ENCODE measurements at regions not wholly inside any gene's neighbourhood (a gene's known extent, or its start where the extent isn't known, plus 50 kb on each side); places are given as distances from the start of the nearest gene placed in this dataset.

DNA sequence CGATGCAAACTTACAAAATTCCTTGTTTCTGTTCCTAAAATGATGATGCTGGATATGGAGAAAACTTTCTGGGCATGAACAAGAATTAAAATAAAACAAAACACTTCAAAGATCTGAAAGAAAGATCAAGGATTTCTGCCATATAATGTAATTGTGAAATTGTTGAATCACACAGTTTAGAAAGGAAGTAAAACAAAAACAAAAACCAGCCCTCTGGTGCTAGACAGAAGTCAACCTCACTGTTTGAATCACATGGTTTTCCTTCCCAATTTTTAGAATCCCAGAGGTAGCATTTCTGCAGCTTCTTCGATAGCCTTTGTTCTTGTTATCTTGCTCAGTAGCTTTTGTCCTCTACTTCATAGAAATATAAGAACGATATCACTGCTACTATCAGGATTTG lies 118.2 kb upstream of the ARGLU1 start:
- Histone ChIP-seq H3K4me3 (ENCODE audit: low read length) (no peak overlapping the region), H3K4me1 (ENCODE audit: insufficient read depth, low read length) (no peaks in the 10 kb centered on the region), H2AFZ (ENCODE audit: low read length) (no peak overlapping the region), H3K9me3 (ENCODE audit: low read length) (no peaks in the 10 kb centered on the region), H3K9ac (ENCODE audit: low read length) (no peak overlapping the region), H3K27me3 (ENCODE audit: low read length) (peaks cover 64% of the 10 kb centered on the region), H3K27ac (ENCODE audit: low read length) (no peak overlapping the region), H3K9me2 (replicated peaks; ENCODE audit: low read length) (no peaks in the 10 kb centered on the region), H3K4me2 (ENCODE audit: low read length) (no peak overlapping the region), H3K36me3 (ENCODE audit: low read depth, low read length) (no peaks in the 10 kb centered on the region), H4K20me1 (ENCODE audit: low read length) (no peaks in the 10 kb centered on the region), H3F3A (ENCODE audit: low read length, unreplicated experiment) (no peaks in the 10 kb centered on the region), H3K79me2 (ENCODE audit: low read length) (no peaks in the 10 kb centered on the region)
- POLR2A ChIA-PET (ENCODE audit: unreplicated experiment), result no interaction called here
- no peak for ATAC-seq
- no TSS peak for BruUV-seq (replicated peaks)
- no peak for DNase-seq
- TF ChIP-seq EZH2phosphoT487 (IDR thresholded peaks at IDR 0.05; ENCODE audit: borderline replicate concordance, low read length), result no peak
- TF ChIP-seq, protein P1, sequence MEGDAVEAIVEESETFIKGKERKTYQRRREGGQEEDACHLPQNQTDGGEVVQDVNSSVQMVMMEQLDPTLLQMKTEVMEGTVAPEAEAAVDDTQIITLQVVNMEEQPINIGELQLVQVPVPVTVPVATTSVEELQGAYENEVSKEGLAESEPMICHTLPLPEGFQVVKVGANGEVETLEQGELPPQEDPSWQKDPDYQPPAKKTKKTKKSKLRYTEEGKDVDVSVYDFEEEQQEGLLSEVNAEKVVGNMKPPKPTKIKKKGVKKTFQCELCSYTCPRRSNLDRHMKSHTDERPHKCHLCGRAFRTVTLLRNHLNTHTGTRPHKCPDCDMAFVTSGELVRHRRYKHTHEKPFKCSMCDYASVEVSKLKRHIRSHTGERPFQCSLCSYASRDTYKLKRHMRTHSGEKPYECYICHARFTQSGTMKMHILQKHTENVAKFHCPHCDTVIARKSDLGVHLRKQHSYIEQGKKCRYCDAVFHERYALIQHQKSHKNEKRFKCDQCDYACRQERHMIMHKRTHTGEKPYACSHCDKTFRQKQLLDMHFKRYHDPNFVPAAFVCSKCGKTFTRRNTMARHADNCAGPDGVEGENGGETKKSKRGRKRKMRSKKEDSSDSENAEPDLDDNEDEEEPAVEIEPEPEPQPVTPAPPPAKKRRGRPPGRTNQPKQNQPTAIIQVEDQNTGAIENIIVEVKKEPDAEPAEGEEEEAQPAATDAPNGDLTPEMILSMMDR (conservative IDR thresholded peaks at IDR 0.05; ENCODE audit: low read depth, low read length), result no peak
- TF ChIP-seq EZH2 (IDR thresholded peaks at IDR 0.05; ENCODE audit: low read length, unreplicated experiment), result no peak
- CTCF ChIA-PET, result no interaction called here
- intact Hi-C loops (cut with micrococcal nuclease), result no loop called here

DNA sequence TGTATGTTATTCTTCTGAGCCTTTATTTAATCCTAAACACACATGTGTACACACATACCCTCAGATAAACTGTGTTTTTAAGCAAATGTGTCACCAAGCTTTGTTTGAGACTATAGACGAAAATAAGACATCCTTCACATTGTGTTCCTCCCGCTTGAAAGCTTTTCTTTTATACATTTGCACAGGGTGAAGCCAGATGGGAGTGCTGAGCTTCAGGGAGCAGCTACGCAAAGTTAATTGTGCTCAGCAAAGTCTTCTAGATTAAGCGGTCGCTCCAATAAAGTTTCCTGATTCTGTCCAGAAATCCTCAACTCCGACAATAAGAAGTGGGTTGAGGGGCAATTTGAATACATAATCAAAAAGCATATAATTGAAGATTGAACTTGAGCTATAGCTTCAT lies 117.2 kb upstream of the ARGLU1 start:
- no peaks in the 10 kb centered on the region for H3K9me3 ChIP-seq (ENCODE audit: low read length)
- H3K36me3 ChIP-seq (ENCODE audit: low read depth, low read length), result no peaks in the 10 kb centered on the region
- no TSS peak for BruUV-seq (replicated peaks)
- ATAC-seq (no peak), DNase-seq (no peak)
- no peaks in the 10 kb centered on the region for H3K9me2 ChIP-seq (replicated peaks; ENCODE audit: low read length)
- no peak overlapping the region for H3K4me3 ChIP-seq (ENCODE audit: low read length)
- H3K79me2 ChIP-seq (ENCODE audit: low read length), result no peaks in the 10 kb centered on the region
- intact Hi-C loops (cut with micrococcal nuclease), result no loop called here
- H3F3A ChIP-seq (ENCODE audit: low read length, unreplicated experiment), result no peaks in the 10 kb centered on the region
- no peak overlapping the region for H3K9ac ChIP-seq (ENCODE audit: low read length)
- no peak overlapping the region for H3K4me2 ChIP-seq (ENCODE audit: low read length)
- no peaks in the 10 kb centered on the region for H4K20me1 ChIP-seq (ENCODE audit: low read length)
- POLR2A ChIA-PET (ENCODE audit: unreplicated experiment), result no interaction called here
- no peak overlapping the region for H3K27ac ChIP-seq (ENCODE audit: low read length)
- CTCF ChIA-PET, result no interaction called here
- TF ChIP-seq, protein P1 (conservative IDR thresholded peaks at IDR 0.05; ENCODE audit: low read depth, low read length), result no peak
- no peak for TF ChIP-seq EZH2 (IDR thresholded peaks at IDR 0.05; ENCODE audit: low read length, unreplicated experiment)
- no peak for TF ChIP-seq EZH2phosphoT487 (IDR thresholded peaks at IDR 0.05; ENCODE audit: borderline replicate concordance, low read length)
- no peak overlapping the region for H2AFZ ChIP-seq (ENCODE audit: low read length)
- peaks cover 67% of the 10 kb centered on the region for H3K27me3 ChIP-seq (ENCODE audit: low read length)
- H3K4me1 ChIP-seq (ENCODE audit: insufficient read depth, low read length), result no peaks in the 10 kb centered on the region

DNA sequence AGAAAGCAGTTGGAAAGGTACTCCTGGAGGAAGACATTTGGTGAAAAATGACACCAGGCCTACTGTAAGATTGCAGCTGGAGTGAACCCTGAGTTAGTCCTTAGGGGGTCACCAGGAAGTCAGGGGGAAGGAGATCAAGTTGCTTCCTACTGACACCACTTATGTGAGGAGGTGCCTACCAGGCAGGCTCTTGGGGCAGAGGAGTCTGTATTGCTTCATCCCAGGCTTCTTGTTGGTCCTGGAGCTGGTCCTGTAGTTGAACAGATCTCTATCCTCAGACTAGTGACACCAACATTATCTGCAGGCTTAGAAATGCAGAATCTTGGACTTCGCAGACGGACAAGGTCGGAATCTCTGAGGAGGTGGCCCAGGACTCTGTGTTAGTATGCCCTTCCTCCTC lies 116.0 kb upstream of the ARGLU1 start:
- H3K79me2 ChIP-seq (ENCODE audit: low read length), result no peaks in the 10 kb centered on the region
- TF ChIP-seq EZH2 (IDR thresholded peaks at IDR 0.05; ENCODE audit: low read length, unreplicated experiment) (no peak), EZH2phosphoT487 (IDR thresholded peaks at IDR 0.05; ENCODE audit: borderline replicate concordance, low read length) (no peak)
- TF ChIP-seq, protein P1 (conservative IDR thresholded peaks at IDR 0.05; ENCODE audit: low read depth, low read length), result no peak

More for the DNA sequence above, 116.0 kb upstream of the ARGLU1 start:
- Histone ChIP-seq H4K20me1 (ENCODE audit: low read length) (no peaks in the 10 kb centered on the region), H2AFZ (ENCODE audit: low read length) (no peak overlapping the region), H3K4me3 (ENCODE audit: low read length) (no peak overlapping the region), H3K27ac (ENCODE audit: low read length) (no peak overlapping the region), H3F3A (ENCODE audit: low read length, unreplicated experiment) (no peaks in the 10 kb centered on the region), H3K27me3 (ENCODE audit: low read length) (peaks cover 68% of the 10 kb centered on the region), H3K36me3 (ENCODE audit: low read depth, low read length) (no peaks in the 10 kb centered on the region), H3K9ac (ENCODE audit: low read length) (no peak overlapping the region), H3K9me2 (replicated peaks; ENCODE audit: low read length) (no peaks in the 10 kb centered on the region), H3K9me3 (ENCODE audit: low read length) (no peaks in the 10 kb centered on the region), H3K4me1 (ENCODE audit: insufficient read depth, low read length) (no peaks in the 10 kb centered on the region), H3K4me2 (ENCODE audit: low read length) (no peak overlapping the region)
- intact Hi-C loops (cut with micrococcal nuclease), result no loop called here
- no peak for DNase-seq
- no peak for ATAC-seq
- CTCF ChIA-PET, result no interaction called here
- POLR2A ChIA-PET (ENCODE audit: unreplicated experiment), result no interaction called here
- BruUV-seq (replicated peaks), result no TSS peak

All from PC-3 (cell line).